ENCODE measurements at regions not wholly inside any gene's neighbourhood (a gene's known extent, or its start where the extent isn't known, plus 50 kb on each side); places are given as distances from the start of the nearest gene placed in this dataset.
"Not testable (repeated sequence)": the region's sequence is repeated elsewhere in the genome, so short reads cannot be mapped to it uniquely, and the experiment has no call there.

DNA sequence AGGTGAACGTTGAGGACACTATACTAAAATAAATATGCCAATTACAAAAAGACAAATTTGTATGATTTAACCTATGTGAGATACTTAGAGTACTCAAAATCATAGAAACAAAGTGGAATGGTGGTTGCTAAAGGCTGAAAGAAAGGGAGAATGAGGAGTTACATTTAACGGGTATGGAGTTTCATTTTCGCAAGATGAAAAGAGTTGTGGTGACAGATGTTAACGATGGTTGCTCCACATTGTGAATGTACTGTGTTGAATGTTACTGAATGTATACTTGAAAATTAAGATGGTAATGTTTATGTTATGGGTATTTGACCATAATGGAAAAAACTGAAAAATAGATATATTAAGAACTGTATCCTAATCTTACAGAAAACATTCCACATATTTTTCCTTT lies 51.3 kb upstream of the MOCS2 start:
- DNase-seq: no peak

DNA sequence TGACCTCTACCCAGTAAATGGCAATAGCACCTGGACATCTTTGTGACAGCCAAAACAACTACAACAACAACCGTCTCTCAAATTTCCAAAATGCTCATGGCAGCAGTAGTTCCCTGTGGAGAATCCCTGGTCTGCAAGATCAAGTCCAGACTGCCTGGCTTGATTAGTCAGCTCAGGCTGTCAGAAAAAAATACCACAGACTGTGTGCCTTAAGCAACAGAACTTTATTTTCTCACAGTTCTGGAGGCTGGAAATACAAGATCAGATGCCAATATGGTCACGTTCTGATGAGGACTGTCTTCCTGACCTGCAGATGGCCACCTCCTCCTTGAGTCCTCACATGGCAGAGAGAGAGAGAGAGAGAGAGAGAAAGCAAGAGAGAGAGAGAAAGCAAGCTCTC lies 52.3 kb upstream of the MOCS2 start:
- no peak for DNase-seq

DNA sequence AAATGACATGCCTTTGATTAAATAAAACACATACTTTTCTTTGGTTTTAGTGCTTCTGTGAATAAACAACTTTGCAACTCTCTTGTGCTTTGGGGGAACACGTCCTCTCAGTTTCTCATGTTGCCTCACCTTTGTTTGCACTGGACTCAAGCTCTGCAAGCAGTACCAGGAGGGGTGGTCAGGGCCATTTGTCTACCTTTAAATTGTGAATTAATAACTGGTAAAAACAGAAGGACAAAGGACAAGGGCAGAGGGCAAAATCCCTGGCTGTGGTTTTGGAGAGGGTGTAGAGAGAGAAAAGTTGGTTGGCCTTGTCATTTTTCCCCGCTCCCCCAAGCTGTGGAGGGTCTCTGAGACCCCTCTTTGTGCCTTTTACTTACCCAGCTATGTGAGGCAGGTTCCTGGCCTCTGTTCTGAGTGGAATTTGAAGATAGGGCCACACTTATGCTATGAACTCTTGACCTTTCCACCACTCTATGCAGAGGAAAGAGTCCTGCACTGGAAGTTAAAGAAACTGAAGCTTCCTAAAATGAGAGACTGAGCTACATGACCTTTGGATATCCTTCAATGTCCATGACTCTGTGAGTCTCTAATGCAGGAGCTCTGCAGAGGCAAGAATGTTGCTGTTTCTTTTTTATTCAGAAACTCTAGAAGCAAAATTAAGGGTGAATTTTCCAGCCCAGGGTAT lies 55.1 kb upstream of the MOCS2 start:
- no peak for DNase-seq

DNA sequence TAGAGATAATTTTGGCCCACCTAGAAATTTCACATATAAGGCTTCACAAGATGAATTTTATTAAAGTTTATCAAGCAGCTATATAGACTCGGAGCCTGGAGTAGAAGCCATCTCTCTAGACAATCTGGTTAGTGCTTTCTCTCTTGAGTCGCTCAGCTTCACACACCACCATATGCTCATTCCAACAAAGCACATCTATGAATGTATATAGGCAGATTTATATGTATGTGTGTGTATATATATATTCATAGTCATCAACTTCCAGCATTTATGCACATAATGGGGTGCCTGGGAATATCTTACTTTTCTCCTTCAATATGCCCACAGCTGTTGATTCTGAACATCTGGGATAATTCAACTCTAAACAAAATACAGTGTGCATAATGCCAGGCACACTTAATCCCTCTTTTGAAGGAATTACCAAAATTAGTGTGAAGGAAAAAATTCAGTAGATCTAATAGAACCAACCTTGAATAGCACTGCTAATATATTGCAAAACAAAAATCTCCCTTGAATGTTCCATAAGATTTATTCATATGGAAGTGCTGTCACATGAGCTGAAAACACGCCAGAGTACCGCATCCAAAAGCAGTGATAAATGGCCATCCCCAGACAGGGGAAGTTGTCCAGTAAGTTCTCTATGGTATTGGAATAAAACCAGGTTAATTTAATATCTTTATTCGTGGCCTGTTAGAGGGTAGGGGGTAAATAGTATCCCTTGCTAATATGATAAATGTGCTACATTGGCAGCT lies 56.0 kb upstream of the MOCS2 start:
- no peak for DNase-seq

DNA sequence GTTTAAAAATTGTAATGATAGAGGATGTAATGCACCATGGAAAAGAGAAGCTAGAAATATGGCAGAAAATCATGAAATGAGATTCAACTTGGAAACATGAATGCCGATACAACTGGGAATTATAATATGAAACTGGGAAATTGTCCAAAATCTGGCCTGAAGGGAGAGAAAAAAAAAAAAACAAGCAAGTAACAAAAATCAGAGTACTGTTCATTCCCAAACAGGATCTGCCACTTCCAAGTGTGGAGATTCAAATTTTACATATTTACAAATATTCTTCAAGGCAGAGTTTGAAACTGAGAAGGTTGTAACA lies 56.6 kb upstream of the MOCS2 start:
- DNase-seq: no peak

DNA sequence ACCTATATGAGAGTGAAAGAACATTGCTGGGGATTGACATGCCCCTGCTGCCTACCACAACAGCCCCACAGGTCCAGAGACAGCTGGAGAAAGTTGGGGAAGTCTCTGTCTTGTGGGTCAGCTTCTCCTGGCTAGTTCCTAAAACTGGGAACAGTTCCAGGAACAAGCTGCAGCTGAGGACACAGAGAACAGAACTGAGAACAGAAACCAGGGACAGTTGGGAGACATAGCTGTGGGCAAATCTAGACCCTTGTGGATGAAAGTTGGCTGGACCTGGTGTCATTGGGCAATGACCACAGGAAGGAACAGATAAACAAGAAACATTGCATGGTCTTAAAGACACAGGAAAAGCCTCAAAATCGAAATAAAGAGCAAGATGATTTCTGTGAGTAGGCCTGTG lies 58.3 kb upstream of the MOCS2 start:
- no peak for DNase-seq

DNA sequence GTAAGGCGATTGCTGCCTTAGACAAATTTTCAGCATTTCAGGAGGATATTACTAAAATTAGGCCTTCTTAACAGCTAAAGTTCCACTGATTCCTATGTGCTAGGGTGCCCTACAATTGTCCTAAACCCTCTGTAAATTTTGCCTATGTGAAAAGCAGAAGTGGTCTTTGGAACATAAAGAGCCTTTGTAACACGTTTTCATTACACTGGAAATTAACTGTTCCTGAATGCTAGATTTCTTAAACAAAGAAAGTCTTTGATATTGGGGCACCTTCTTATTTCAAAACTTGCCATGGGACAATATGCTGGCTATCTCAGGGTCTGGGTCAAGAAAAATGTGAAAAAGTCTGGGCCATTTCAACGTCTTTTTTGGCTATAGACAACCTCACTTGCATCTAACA lies 60.4 kb upstream of the MOCS2 start:
- DNase-seq: no peak

DNA sequence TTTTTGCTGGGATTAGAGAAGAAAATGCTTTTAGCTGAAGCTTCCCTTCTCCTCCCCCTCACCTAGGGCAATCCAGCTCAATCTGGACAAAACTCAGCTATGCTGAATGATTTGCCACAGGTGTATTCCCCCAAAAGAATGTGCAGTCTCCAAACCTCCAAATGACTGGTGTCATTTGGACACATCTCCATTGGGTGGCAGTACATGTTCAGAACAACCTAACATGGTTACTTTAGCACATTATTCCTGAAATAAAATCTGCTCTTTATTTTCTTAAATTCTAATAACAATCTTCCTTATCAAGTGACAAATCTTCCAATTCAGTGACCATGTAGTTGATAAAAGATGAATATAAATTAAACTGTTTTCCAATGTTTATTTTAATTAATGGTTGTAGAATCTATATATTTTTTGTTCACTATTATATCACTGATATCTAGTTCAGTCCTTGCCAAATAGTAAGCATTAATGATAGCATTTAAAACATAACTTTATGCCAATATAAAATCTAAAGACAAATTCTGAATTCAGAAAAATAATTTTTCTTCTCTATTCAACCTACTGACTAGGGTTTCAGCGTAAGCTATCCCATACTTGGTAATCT lies 61.3 kb upstream of the MOCS2 start:
- DNase-seq: peak; percentile 34

DNA sequence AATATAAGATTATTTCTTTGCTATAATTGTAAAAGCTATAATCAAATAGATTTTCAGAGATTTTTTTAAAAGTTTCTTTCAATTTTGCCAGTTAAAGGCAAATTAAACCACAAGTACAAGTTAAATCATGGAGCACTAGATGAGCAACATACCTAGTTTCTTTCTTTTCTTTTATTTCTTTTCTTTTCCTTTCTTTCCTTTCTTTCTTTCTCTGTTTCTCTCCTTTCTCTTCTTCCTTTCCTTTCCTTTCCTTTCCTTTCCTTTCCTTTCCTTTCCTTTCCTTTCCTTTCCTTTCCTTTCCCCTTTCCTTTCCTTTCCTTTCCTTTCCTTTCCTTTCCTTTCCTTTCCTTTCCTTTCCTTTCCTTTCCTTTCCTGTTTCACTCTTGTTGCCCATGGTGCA lies 62.5 kb upstream of the MOCS2 start:
- DNase-seq: not testable (repeated sequence)

DNA sequence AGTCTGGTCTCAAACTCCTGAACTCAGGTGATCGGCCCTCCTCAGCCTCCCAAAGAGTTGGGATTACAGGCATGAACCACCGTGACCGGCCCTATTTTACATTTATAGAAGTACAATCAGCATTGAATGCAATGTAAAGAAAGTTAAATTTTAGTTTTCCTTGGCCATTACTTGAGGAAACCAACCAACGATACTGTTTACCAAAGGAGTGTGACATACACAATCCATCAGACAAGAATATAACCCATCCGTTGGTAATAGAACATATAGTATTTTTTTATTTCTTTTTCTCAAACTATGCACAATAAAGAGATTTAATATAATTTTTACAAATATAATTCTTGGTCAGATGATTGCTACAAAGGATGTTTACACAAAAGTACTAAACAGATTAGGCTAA lies 63.1 kb upstream of the MOCS2 start:
- no peak for DNase-seq

DNA sequence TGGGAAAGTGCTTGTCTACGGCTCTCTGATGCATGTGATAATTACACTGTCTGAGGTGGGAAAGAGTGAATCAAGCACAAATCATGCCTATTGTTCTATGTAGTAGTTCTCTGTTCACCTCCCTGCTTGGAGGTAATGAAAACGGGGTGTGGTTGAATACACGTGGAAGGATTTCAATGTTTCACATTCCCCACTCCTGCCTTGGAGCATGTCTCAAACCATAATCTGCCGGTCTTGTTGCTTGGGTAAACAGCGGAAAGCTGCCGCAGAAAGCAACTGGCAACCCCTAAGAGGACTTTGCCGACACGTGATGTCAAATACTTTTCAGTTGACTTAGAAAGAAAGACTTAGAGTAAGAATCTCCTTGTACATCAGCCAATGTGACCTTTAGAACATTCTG lies 63.5 kb upstream of the MOCS2 start:
- DNase-seq: no peak

DNA sequence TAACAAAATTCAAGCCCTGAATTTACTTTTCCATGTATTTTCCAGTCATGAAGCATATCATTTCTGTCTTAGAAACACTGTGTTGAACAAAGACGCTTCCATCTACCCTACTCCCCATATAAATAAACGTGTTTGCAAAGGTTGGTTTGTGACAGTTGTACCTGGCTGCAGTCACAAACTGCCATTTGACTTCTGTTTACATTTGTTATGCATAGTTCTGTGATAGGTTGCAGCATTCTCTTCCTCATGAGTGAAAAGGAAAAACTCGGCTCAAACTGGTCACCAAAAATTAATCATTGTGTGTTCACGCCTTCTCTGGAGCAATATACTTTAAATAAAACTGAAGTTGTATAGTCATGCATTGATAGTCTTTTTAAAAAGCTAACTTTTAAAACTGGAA lies 69.3 kb upstream of the MOCS2 start:
- DNase-seq: no peak

DNA sequence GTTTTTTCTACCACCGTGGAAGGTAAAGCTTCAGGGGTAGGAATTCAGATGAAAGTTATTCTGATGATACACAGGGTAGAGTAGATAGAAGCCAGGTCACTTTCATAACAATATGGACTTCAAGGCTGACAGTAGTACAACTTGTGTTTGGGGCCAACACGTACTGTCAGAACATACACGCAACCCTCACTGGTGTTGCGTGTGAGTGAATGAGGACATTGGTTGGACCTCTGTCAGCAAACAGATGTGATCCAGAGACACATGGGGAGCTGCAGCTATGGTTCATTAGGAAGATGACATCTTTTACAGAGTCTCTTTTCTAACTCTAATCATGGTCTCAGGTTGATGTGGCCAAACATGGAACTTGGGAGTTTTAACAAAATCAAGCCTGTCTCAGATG lies 70.1 kb upstream of the MOCS2 start:
- no peak for DNase-seq

DNA sequence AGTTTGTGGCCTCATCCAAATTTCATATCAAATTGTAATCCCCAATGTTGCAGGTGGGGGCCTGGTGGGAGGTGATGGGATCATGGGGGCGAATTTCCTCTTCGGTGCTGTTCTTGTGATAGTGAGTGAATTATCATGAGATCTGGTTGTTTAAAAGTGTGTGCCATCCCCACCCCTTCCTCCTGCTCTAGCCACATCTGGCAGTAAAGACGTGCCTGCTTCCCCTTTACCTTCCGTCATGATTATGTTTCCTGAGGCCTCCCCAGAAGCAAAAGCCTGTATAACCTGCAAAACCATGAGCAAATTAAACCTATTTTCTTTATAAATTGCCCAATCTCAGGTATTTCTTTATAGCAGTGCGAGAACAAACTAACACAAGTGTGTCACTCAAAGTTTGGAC lies 71.0 kb upstream of the MOCS2 start:
- no peak for DNase-seq

DNA sequence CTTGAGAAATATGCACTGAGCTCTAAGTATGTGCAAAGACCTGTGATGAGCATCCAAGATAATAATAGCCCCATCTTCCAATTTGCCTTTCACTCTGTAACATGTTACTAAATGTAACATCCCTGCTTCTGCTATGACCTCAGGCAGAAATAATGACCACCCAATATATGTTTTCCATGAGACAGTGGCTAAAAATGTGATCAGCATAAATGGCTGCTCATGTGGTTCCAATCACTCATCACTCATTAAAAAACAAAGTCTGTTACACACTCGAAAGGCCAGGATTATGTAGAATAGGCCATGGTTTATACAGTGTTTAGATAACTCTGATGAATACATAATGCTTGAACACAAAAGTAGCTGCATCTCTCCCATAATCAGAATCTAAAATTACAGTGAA lies 71.4 kb upstream of the MOCS2 start:
- DNase-seq: no peak

DNA sequence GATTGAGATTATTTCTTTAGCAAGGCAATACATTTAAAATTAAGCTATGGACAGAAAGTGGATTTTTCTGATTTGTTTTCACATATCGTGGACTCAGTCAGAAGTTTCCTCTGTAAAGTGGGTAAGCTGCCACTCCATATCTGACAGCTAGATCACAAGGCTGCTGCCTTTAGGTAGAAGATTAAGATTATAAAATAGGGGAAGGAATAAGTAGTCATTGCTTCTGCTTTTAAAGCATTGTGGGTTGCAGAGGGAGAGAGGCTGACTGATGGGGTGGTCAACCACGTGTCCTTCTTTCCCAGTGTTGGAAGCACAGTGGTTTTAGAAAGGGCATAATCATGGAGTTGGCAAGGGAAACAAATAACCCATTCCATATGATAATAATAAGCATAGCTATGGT lies 74.3 kb upstream of the MOCS2 start:
- DNase-seq: no peak

DNA sequence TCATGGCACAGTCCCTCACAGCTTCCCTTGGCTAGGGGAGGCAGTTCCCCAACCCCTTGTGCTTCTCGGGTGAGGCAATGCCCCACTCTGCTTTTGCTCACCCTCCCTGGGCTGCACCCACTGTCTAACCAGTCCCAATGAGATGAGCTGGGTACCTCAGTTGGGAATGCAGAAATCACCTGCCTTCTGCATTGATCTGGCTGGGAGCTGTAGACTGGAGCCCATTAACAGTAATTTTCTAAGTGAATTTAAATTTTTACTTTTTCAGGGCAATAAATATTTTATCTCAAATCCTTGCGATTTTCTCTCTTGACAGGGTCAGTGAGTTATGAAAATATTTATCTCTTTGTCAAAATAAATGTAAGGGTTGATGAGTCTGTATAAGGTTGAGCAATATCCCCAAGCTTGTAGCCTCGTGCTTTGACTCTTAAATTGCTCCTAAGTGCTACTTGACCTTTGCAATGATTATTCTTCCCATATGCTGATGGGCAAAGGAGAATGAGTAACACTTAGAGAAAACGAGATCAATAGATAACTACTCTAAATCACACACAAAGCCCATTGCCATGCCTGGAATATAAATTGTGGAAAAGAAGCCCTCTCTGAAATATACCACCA lies 82.1 kb upstream of the MOCS2 start:
- no peak for DNase-seq

DNA sequence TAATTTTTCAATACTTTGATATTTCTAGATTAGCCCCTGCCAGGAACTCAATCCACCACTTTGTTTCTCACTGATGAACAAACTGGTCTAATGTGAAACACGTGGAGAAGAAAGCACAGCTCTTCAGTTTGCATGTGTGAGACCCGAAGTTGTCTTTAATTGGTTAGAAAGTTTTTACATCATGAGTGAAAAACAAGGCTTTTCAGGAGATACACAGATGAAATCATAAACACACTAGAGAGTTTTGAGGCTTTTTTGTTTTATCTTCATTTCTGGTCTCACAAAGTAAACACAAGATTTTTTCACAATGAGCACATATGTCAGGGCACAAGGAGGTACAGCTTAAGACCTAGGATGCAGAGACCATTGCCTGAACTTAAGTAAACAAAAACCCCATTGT lies 84.5 kb upstream of the MOCS2 start:
- no peak for DNase-seq

DNA sequence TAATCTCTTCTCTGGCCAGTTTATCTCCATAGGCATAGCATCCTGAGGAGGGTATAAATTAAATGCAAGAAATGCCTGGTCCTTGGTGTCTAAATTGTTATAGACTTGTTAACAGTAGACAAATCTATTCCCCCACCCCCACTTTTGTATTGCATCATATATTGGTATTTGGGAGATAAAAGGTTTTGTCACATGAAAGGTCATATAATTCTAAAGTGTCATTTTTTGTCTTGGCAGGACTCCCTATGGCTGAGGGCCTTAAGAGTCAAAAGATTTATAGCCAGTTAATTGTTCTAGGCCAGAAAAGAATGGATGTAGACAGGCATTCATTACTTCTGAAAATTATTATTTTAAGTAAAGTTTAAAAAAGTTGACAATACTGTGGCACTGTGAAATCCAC lies 90.3 kb upstream of the MOCS2 start:
- DNase-seq: no peak

DNA sequence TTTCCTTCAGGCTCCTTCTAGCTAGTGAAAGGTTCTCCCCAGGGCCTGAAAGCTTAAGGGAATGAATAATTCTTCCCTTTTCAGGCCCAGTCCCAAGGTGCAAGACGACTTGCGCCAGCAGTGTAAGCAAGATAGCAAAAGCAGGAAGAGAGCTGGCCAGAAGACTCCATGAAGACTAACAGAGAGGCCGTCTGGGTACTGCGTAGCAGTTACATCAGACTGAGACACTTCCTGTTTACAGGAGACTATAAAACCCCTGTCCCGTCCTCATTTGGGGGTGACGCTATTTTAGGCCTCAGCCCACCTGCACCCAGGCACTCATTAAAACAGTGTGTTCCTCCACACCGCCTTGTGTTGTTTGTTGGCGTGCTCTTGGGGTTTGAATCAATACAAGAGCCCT lies 90.7 kb upstream of the MOCS2 start:
- DNase-seq: no peak

DNA sequence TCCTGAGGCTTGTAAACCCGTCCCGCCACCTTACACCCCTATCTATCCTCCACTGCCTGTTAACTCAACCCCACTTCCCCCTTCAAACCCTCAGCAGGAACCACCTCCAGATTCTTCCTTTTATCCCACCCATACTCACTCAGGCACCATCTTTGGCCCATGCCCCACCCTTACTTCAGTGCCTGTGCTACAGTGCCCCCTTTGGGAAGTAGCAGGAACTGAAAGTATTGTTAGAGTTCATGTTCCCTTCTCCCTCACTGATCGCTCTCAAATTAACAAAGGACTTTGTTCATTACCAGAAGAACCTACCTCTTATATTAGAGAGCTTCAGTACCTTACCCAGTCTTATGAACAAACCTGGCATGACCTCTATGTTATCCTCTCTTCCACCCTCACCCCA lies 92.2 kb upstream of the MOCS2 start:
- no peak for DNase-seq

DNA sequence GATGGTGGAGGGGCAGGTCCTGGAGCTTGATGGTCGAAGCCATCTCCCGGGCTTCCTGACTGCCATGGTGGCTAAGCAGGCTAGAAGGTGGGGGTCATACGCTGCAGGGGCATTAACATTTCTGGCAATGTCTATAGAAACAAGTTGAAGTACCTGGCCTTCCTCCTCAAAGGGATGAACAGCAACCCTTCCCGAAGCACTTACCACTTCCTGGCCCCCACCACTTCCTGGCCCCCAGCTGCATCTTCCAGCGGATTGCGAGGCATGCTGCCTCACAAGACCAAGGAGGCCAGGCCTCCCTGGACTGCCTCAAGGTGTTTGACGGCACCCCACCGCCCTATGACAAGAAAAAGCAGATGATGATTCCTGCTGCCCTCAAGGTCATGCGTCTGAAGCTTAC lies 97.0 kb upstream of the MOCS2 start:
- DNase-seq: no peak

DNA sequence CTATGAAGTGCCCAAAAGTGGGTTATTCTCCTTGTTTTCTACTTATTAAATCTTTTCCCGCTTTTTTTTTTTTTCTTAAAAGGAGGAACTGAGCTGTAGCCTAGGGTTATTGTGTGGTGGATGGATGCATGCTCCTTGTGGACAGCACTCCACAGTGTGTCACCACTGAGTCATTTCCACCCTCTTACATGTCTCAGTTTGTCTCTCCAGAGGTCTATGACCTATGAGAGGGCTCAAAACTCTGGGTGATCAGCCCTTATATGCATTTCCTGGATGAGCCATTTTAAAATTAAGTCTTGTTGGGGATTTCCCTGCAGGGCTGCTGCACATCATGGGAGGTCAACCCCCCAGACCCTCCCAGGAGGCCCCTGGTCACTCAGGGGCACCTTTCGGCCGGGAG lies 102.2 kb upstream of the MOCS2 start:
- DNase-seq: no peak

DNA sequence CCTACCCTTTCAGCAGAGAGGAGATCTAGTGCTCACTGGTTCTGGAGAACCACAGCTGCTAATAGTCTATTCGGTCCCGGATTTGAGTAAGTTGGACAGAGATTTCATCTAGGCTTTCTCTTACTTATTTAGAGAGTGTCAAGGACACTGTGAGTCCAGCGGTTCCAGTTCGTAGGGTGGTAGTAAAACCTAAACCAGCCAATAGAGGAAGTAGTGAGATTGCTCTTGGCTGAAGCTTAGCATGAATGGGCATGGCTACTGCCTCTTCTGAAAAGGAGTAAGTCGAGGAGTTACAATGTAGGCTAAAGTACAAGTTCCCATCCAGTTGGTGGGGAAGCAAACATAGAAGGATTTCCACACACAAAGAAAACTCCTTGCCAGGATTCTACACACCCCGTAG lies 109.6 kb upstream of the MOCS2 start:
- DNase-seq: no peak
